ENCODE measurements at regions not wholly inside any gene's neighbourhood (a gene's known extent, or its start where the extent isn't known, plus 50 kb on each side); places are given as distances from the start of the nearest gene placed in this dataset.

DNA sequence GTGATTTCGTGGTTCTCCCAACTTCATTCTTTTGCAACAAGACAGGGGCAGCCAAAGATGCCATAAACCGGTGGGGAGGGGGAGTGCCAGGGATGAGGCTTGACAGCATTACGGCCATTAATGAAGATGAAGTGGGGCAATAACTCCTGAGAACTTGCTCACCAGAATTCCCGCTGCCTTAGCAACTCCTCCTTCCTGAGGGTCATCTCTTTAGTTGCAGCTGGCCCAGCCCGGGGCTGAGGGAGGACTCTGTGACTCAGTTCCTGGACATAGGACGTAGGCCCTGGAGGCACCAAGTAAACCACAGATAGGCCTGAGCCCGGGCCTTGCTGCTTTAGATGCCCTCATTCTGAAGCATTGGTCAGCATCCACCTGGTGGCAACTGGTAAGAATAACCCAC is 330.2 kb downstream of the RRAGC start:
- TF ChIP-seq ZC3H10 (CRISPR knock-in tag; IDR thresholded peaks at IDR 0.05) (no peak), GLIS3 (CRISPR knock-in tag; IDR thresholded peaks at IDR 0.05) (no peak), RARB (CRISPR knock-in tag; IDR thresholded peaks at IDR 0.05) (no peak)
- TF ChIP-seq, protein P1, sequence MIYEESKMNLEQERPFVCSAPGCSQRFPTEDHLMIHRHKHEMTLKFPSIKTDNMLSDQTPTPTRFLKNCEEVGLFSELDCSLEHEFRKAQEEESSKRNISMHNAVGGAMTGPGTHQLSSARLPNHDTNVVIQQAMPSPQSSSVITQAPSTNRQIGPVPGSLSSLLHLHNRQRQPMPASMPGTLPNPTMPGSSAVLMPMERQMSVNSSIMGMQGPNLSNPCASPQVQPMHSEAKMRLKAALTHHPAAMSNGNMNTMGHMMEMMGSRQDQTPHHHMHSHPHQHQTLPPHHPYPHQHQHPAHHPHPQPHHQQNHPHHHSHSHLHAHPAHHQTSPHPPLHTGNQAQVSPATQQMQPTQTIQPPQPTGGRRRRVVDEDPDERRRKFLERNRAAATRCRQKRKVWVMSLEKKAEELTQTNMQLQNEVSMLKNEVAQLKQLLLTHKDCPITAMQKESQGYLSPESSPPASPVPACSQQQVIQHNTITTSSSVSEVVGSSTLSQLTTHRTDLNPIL (CRISPR knock-in tag; IDR thresholded peaks at IDR 0.05; ENCODE audit: low read depth), result no peak

Measured in SK-N-SH treated with all-trans-retinoic acid at 6 μM for 48 hours (cell line).